Amygdala (tissue), 56 donors: ENCODE measurements at regions not wholly inside any gene's neighbourhood (a gene's known extent, or its start where the extent isn't known, plus 50 kb on each side); places are given as distances from the start of the nearest gene placed in this dataset.
A peak's percentile ranks its signal among the peaks of the same experiment; 100 is the strongest.

Experiments
- DNase-seq, 56 donors: peaks; one replicate each; lab custom pipeline; 2025; lab: John Stamatoyannopoulos, UW

- no peak for DNase-seq
Observed at GRCh38 chr3:168219530-168219929, 123.8 kb upstream of the GOLIM4 start.

DNA sequence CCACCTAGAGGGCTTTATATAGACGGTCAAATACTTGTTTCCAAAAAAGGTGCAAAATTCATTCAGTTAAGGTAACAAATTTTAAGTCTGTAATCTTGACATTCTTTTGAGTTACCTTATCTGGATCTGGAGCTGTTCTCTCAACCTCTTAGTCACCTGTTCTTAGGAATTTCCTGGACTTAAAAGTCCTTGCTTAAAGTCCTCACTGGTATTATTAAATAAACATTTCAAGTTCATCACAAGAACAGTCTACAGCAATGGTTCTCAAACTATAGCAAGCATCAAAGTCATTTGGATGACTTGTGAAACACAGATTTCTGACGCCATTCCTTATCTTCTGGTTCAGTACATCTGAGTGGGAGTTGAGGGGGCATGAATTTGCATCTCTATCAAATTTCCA is 122.9 kb upstream of the GOLIM4 start:
- DNase-seq, result no peak

DNA sequence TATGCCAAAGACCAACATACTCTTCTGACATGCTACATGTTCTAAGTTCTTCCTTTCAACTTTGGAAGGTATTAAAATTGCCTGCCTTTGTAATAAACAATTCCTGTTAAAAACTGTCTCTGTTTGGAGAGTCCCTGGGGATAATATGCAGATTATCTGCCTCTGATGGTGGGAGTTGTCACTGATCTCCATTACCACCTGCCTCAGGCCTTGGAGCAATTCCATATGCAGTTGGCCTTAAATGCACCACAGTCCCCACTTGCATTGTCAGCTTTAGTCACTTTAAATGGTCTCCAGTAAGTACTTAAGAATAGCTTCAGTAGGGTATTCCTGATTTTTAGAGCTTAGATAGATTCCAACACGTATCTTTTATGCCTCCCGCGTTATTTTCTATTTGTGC is 121.1 kb upstream of the GOLIM4 start:
- DNase-seq, result no peak

DNA sequence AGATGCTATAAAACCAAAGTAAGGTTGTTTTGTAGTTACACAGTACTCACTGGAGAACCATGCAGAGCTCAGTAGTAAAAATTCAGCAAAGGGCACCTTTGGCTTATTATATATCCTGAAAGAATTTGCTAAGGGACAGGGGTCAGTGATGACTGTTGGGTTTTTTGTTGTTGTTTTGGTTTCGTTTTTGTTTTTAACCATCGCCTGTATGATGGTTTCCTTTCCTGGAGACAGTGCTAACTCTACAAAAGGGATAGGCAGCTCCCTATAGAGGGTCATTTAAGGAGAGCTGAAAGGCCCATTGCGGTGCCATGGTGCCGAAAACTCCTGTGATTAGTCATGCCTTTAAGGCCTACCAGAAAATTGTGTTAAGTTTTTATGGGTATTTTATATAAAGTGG is 118.2 kb upstream of the GOLIM4 start:
- no peak for DNase-seq

DNA sequence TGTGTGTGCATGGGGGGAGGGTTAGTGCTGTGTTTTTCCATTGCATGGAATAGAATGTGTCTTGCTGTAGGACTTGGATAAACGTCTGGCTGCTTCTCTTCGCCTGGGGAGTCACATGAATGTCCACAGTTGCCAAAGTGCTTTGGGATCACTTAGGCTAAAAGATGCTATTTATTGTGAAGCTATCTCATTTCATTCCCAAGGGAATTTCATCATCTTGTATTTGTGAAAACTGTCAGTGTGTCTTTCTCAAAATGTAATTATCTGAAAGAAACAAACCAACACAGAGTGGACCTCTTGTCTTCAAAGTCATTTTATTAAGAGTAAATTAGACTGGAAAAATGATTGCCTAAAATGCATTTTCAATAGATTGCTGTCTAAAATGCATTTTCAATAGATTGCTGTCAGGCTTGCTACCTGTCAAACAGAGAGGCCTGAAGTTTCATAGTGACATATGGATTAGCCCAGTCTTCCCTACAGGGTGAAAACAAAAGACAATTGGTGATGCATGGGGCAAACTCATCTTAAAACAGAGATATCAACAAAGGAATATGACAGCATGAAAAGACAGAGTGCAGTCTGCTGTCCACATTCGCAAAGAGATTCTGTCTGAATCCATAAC is 117.1 kb upstream of the GOLIM4 start:
- DNase-seq, result peak in 1 of 56 donors; percentile 3

DNA sequence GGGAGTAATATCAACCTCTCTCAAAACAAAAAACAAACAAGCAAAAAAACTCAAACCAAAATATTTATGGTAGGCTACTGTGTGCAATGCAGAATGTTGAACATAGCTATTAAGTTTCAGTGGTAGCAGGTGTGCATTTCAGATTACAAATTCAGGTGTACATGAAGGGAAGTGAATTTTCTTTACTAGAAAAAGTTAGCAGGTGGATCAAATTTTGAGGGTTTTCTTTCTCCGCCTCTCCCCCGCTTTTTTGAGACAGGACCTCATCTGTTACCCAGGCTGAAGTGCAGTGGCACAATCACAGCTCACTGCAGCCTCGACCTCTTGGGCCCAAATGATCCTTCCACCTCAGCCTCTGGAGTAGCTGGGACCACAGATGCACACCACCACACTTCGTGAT is 109.7 kb upstream of the GOLIM4 start:
- DNase-seq, result no peak

DNA sequence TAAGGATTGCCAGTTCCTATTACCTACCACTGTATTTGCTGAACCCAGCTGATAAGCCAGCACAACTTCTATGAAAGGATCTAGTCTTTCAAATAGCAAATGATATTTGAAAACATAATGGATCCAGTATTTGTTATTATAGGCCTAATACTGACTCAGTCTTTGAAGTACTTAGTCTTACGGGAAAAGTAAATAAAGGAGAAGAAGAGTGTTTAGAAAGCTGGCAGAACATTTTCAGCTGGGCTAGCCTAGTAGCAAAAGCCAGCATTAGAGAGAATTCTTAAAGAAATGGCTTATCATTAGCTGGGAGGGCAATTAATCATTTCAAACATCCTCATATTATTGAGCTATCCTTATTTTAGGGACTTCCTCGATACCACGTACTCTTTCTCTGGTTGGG is 101.4 kb upstream of the GOLIM4 start:
- no peak for DNase-seq

GRCh38 chr3:168191856-168192255 is 96.1 kb upstream of the GOLIM4 start:
- DNase-seq, result no peak

DNA sequence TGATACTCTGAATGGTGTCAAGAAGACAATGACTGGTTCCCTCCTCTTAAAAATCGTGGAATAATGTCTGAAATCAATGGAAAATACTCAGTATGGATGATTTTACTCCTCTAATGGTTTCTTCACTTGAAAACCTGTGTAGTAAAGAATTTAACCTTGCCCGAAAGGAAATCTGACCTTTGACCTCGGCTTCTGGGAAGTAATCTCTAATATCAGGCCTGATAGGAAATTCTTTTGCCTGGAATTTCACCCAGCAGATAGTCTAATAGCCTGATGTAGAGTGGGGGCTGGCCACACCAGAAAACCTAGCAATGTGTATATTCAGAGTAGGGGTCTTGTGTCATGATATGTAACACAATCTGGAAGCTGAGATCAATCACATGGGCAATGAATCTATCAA is 91.5 kb upstream of the GOLIM4 start:
- no peak for DNase-seq

GRCh38 chr3:168186293-168186983 is 90.7 kb upstream of the GOLIM4 start:
- DNase-seq, result no peak

- no peak for DNase-seq
Observed at GRCh38 chr3:168183774-168184173, 88.0 kb upstream of the GOLIM4 start.

DNA sequence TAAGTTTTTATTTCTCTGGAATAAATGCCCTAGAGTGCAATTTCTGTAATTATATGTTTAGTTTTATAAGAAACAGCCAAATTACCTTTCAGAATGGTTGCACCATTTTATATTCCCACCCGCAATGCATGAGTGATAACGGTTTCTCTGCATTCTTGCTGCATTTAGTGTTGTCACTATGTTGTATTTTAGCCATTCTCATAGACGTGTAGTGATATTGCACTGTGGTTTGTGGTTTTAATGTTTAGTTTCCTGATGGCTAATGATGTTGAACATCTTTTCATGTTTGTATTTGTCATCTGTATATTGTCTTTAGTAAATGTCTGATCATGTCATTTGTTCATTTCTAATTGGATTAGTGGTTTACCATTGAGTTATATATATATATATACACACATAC is 73.0 kb upstream of the GOLIM4 start:
- DNase-seq, result no peak

DNA sequence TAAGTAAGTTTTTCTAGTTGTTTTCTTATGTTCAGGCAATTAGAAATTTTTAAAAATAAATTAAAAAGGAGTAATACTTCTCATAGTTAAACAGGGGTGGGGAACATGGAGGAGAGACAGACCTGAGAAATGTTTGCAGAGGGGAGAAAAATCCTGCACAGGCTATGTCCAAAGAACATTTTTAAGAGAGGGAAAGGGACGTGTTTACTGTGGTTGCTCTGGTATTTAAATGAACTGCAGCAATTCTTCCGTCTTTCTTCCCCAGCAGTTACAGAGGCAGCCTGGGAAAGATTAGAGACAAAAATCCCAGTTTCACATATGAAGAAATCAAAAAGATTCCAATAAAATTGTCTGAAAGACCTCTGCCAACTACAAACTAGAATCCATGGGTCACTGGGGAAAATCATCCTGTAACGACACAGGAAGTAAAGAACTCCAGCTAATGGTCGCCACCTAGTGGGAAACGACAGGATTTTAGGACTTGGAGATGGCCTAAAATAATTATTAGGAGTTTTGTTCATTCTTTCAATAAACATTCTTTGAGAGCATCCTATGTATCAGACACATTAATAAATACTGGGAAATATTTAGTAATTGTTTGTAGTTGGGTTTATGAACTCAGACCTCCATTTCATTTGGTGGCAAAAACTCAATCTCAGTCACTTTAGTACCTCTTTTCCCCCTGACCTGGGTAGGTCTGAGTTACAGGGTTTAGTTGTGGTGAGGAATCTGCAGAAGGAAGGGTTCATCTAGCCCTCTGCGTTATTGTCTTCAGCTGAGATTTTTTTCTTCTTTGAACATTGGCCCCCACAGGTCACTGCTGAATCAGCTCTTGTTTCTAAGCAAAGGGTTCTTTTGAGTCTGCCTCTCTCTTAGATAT is 69.9 kb upstream of the GOLIM4 start:
- DNase-seq, result peak in 39 of 56 donors; percentile 1 to 80 (median 22)

DNA sequence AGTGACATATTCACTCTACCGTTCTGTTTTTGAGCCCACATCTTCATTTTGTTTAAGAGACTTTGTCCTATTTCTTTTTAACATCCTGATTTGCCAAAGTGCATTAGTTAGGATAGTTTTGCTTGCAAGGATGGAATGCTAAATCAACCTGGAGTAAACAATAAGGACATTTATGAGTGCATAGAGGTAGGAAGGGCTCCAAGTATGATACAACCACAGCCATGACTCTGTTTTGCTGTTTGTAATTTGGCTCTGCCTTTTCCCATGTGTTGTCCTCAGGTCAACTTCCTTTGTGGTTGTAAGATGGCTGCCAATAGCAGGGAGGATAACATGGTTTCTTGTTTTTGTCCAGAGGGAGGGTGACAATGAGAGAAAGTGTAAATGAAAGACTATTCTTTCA is 66.4 kb upstream of the GOLIM4 start:
- DNase-seq, result no peak

- no peak for DNase-seq
Observed at GRCh38 chr3:168161696-168162095, 66.0 kb upstream of the GOLIM4 start.

DNA sequence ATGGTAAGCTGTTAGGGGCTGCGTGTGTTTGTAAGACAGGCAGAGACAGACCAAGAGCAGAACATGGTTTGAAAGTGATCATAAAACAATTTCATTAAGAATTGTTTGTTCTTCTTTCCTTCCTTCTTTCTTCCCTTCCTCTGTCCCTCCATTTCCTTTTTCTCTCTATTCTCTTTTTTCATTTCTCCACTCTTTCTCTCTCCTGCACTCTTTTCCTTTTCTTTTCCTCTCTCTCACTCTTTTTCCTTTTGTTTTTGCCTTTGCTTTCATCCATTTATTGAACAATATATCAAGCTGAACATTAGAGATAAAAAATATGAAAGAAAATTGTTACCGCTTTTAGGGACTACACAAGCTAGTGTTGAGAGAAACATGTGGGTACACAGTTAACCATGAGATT is 62.2 kb upstream of the GOLIM4 start:
- no peak for DNase-seq

DNA sequence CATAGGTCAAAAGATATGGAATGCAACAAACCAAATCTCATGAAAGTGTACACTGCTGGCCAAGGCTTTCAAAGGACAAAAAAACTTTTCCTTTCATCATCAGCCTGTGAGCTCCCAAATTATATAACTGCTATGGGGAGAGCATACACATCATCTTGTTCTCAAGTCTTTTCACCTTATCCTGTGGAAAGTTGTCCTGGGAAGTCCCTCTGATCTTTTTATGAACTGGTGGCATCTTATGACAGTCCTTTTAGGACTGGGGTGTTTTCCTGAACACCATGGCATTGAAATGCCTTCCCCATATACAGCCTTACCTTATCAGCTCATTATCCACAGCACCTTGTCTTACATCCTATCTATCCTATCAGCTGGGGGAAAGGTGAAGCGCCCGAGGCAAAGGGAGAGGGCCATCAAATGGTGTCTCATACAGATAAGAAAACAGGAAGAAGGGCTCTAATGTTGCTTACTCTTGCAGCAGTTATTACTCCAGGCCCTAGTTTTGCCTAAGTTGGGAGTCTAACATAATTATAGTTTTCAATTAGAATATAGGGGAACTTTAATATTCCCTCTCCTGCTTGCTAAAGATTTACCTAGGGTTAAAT is 61.5 kb upstream of the GOLIM4 start:
- DNase-seq, result no peak

- no peak for DNase-seq
Observed at GRCh38 chr3:168156479-168156878, 60.8 kb upstream of the GOLIM4 start.

- DNase-seq, result no peak
Observed at GRCh38 chr3:168155303-168155702, 59.6 kb upstream of the GOLIM4 start.

- no peak for DNase-seq
Observed at GRCh38 chr3:168154089-168154488, 58.4 kb upstream of the GOLIM4 start.

DNA sequence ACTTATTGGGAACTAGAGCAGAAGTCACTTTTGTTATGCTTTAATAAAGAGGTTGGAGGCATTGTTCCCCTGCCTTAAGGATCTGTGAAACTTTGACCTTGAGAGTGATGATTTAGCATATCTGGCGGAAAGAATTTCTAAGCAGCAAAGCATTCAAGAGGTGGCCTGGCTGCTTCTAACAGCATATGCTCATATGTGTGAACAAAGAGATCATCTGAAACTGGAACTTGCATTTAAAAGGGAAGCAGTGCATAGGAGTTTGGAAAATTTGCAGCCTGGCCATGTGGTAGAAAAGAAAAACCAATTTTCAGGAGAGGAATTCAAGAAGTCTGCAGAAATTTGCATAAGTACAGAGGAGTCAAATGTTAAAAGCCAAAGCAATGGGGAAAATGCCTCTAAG is 56.4 kb upstream of the GOLIM4 start:
- no peak for DNase-seq
